ENCODE measurements at regions not wholly inside any gene's neighbourhood (a gene's known extent, or its start where the extent isn't known, plus 50 kb on each side); places are given as distances from the start of the nearest gene placed in this dataset.

- Histone ChIP-seq H3K4me3 (no peak overlapping the region), H3K27ac (peak overlapping the region in 1 of 2 donors; percentile 39), H3K4me1 (ENCODE audit: insufficient read depth) (peaks cover 42% of the 10 kb centered on the region), H3K36me3 (no peaks in the 10 kb centered on the region), H3K27me3 (no peaks in the 10 kb centered on the region), H3K9me3 (no peaks in the 10 kb centered on the region)
- no peak for DNase-seq
- intact Hi-C loops (cut with DNase I), result no loop called here
- TF ChIP-seq POLR2A (IDR thresholded peaks at IDR 0.05), result no peak
- no peak for TF ChIP-seq EP300 (IDR thresholded peaks at IDR 0.05)
- no peak for TF ChIP-seq CTCF (IDR thresholded peaks at IDR 0.05)
- 64 to 72% (median 65%) methylated on average over 19 of the region's 19 CpGs for WGBS, 3 donors
Observed at GRCh38 chr2:120933693-120934573, 198.3 kb downstream of the GLI2 start.

GRCh38 chr2:120934574-120935338 is 199.1 kb downstream of the GLI2 start:
- H3K36me3 ChIP-seq, result no peaks in the 10 kb centered on the region
- H3K4me1 ChIP-seq (ENCODE audit: insufficient read depth), result peaks cover 42% of the 10 kb centered on the region
- WGBS, 3 donors, result 27 to 33% (median 28%) methylated on average over 17 of the region's 17 CpGs

GRCh38 chr2:120935339-120936313 is 200.0 kb downstream of the GLI2 start:
- Histone ChIP-seq H3K4me1 (ENCODE audit: insufficient read depth) (peaks cover 43% of the 10 kb centered on the region), H3K27ac (peak overlapping the region in 1 of 2 donors; percentile 39), H3K36me3 (no peaks in the 10 kb centered on the region), H3K4me3 (no peak overlapping the region), H3K9me3 (no peaks in the 10 kb centered on the region), H3K27me3 (no peaks in the 10 kb centered on the region)
- DNase-seq, result peak in 2 of 5 donors; percentile 41 to 65
- WGBS, 3 donors, result 23 to 29% (median 27%) methylated on average over 26 of the region's 26 CpGs
- intact Hi-C loops (cut with DNase I), result no loop called here
- TF ChIP-seq EP300 (IDR thresholded peaks at IDR 0.05), result no peak

More at GRCh38 chr2:120934574-120935338, 199.1 kb downstream of the GLI2 start:
- Histone ChIP-seq H3K9me3 (no peaks in the 10 kb centered on the region), H3K4me3 (no peak overlapping the region), H3K27ac (peak overlapping the region; percentile 36 to 39), H3K27me3 (no peaks in the 10 kb centered on the region)
- intact Hi-C loops (cut with DNase I), result no loop called here
- no peak for TF ChIP-seq CTCF (IDR thresholded peaks at IDR 0.05)
- TF ChIP-seq EP300 (IDR thresholded peaks at IDR 0.05), result no peak
- TF ChIP-seq POLR2A (IDR thresholded peaks at IDR 0.05), result no peak
- peak in 1 of 5 donors; percentile 48 for DNase-seq

GRCh38 chr2:120936476-120937334 is 201.0 kb downstream of the GLI2 start:
- TF ChIP-seq POLR2A (IDR thresholded peaks at IDR 0.05) (no peak), CTCF (IDR thresholded peaks at IDR 0.05) (no peak), EP300 (IDR thresholded peaks at IDR 0.05) (no peak)
- intact Hi-C loops (cut with DNase I), result no loop called here
- H3K4me1 ChIP-seq (ENCODE audit: insufficient read depth), result peaks cover 51% of the 10 kb centered on the region

More at GRCh38 chr2:120936476-120937334, 201.0 kb downstream of the GLI2 start:
- Histone ChIP-seq H3K27me3 (no peaks in the 10 kb centered on the region), H3K4me3 (no peak overlapping the region), H3K36me3 (no peaks in the 10 kb centered on the region), H3K9me3 (no peaks in the 10 kb centered on the region), H3K27ac (no peak overlapping the region)
- no peak for DNase-seq
- 57 to 69% (median 66%) methylated on average over 10 of the region's 10 CpGs for whole genome bisulfite sequencing, 3 donors

All from ovary (tissue), 7 donors.